ENCODE measurements at regions not wholly inside any gene's neighbourhood (a gene's known extent, or its start where the extent isn't known, plus 50 kb on each side); places are given as distances from the start of the nearest gene placed in this dataset.

DNA sequence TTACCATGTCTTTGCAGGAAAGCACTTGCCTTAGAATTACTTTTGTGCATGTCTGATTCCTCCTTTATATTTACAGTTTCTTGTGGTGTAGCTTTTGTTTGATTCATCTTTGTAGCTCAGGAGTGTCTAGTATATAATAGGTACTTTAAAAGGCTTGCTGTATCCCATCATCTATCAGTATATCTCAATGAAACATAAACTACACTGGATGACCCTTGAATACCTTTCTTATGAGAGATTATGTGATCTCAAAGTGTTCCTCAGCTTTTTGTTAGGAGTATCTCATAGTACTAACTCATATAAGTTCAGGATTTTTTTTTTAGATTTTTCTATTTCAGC, 234.8 kb downstream of the PYDC2 start:
- ATAC-seq = no peak
- Histone ChIP-seq H3K27me3 (ENCODE audit: insufficient read depth in 3 of 3, low read length in 2 of 3) (no peaks in the 10 kb centered on the region), H3K4me3 (no peak overlapping the region), H3K4me1 (no peaks in the 10 kb centered on the region), H3K27ac (no peak overlapping the region), H3K36me3 (ENCODE audit: insufficient read depth in 1 of 2, low read depth in 1 of 2) (no peaks in the 10 kb centered on the region), H3K9me3 (no peaks in the 10 kb centered on the region)
- no peak for DNase-seq
- TF ChIP-seq, protein P1, sequence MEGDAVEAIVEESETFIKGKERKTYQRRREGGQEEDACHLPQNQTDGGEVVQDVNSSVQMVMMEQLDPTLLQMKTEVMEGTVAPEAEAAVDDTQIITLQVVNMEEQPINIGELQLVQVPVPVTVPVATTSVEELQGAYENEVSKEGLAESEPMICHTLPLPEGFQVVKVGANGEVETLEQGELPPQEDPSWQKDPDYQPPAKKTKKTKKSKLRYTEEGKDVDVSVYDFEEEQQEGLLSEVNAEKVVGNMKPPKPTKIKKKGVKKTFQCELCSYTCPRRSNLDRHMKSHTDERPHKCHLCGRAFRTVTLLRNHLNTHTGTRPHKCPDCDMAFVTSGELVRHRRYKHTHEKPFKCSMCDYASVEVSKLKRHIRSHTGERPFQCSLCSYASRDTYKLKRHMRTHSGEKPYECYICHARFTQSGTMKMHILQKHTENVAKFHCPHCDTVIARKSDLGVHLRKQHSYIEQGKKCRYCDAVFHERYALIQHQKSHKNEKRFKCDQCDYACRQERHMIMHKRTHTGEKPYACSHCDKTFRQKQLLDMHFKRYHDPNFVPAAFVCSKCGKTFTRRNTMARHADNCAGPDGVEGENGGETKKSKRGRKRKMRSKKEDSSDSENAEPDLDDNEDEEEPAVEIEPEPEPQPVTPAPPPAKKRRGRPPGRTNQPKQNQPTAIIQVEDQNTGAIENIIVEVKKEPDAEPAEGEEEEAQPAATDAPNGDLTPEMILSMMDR (IDR thresholded peaks at IDR 0.05) = no peak
- intact Hi-C loops (cut with DNase I) = no loop called here

DNA sequence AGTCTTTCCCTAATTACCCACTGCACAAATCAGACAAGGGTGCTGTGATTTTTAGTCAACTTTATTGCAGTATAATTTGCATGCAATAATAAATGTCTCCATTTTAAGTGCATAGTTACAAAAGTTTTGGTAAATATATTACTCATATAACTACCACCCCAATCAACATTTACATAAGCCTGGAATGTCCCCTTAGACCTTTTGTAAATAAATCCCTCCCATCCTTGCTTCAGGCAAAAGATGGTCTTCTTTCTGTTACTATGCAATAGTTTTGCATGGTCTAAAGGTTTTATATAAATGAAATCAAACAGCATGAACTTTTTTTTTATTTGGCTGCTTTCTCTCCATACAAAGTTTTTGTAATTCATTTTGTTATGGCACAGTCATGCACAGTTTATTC, 235.4 kb downstream of the PYDC2 start:
- Histone ChIP-seq H3K9me3 (no peaks in the 10 kb centered on the region), H3K27me3 (ENCODE audit: insufficient read depth in 3 of 3, low read length in 2 of 3) (no peaks in the 10 kb centered on the region), H3K36me3 (ENCODE audit: insufficient read depth in 1 of 2, low read depth in 1 of 2) (no peaks in the 10 kb centered on the region), H3K4me3 (no peak overlapping the region), H3K4me1 (no peaks in the 10 kb centered on the region), H3K27ac (no peak overlapping the region)
- intact Hi-C loops (cut with DNase I) = no loop called here
- DNase-seq (no peak), ATAC-seq (no peak)
- TF ChIP-seq, protein P1 (IDR thresholded peaks at IDR 0.05) = no peak

GRCh38 chr3:191699546-191699945, 238.6 kb downstream of the PYDC2 start:
- no peak overlapping the region for H3K4me3 ChIP-seq
- no peaks in the 10 kb centered on the region for H3K9me3 ChIP-seq
- no peaks in the 10 kb centered on the region for H3K27me3 ChIP-seq (ENCODE audit: insufficient read depth in 3 of 3, low read length in 2 of 3)
- H3K4me1 ChIP-seq = no peaks in the 10 kb centered on the region
- ATAC-seq (no peak), DNase-seq (no peak)
- intact Hi-C loops (cut with DNase I) = no loop called here
- TF ChIP-seq, protein P1 (IDR thresholded peaks at IDR 0.05) = no peak
- H3K36me3 ChIP-seq (ENCODE audit: insufficient read depth in 1 of 2, low read depth in 1 of 2) = no peaks in the 10 kb centered on the region
- WGBS, 3 donors = 60 to 79% (median 77%) methylated on average over 1 of the region's 1 CpG
- H3K27ac ChIP-seq = no peak overlapping the region

DNA sequence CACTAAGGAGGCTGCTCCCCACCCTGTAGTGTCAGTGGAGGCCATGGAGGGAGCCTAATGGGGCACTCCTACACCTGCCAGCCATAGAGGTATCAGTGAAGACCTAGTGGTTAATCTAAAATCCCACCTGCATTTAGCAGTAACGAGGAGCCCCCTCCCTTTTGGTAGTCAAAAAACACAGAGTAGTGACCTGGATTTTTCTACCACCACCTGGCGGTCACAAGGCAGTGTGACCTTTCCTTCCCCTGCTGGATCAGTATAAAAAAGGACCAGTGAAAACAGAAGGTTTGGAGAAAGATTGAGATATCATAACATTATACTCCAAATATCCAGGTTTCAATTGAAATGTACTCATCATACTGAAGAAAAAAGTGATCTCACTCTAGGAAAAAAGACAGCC, 241.2 kb downstream of the PYDC2 start:
- no peaks in the 10 kb centered on the region for H3K4me1 ChIP-seq
- H3K27me3 ChIP-seq (ENCODE audit: insufficient read depth in 3 of 3, low read length in 2 of 3) = no peaks in the 10 kb centered on the region
- no peak overlapping the region for H3K27ac ChIP-seq
- intact Hi-C loops (cut with DNase I) = no loop called here
- no peaks in the 10 kb centered on the region for H3K36me3 ChIP-seq (ENCODE audit: insufficient read depth in 1 of 2, low read depth in 1 of 2)
- H3K9me3 ChIP-seq = no peaks in the 10 kb centered on the region
- 73 to 92% (median 88%) methylated on average over 2 of the region's 2 CpGs for WGBS, 3 donors
- DNase-seq (no peak), ATAC-seq (no peak)
- TF ChIP-seq, protein P1 (IDR thresholded peaks at IDR 0.05) = no peak
- H3K4me3 ChIP-seq = no peak overlapping the region

DNA sequence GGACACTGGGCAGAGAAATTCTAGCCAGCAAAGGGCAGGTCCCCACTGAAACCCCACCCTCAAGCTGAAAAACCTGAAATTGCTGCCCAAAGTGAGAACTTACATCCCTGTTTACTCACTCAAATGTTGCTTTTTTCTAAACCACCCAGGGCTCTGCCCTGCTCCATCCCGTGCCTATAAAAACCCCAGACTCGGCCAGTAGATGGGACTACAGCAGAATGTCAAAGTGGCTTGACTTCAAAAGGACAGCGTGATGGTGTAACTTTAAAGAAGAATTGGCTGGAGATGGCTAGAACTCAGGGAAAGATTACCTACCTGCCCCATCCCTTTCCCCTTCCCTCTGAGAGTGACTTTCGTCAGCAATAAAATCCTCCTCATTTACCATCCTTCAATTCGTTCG, 246.9 kb downstream of the PYDC2 start:
- Histone ChIP-seq H3K4me3 (no peak overlapping the region), H3K9me3 (no peaks in the 10 kb centered on the region), H3K27me3 (ENCODE audit: insufficient read depth in 3 of 3, low read length in 2 of 3) (no peaks in the 10 kb centered on the region), H3K4me1 (no peaks in the 10 kb centered on the region), H3K27ac (no peak overlapping the region), H3K36me3 (ENCODE audit: insufficient read depth in 1 of 2, low read depth in 1 of 2) (no peaks in the 10 kb centered on the region)
- TF ChIP-seq, protein P1 (IDR thresholded peaks at IDR 0.05) = no peak
- DNase-seq (no peak), ATAC-seq (no peak)
- intact Hi-C loops (cut with DNase I) = no loop called here
- WGBS, 3 donors = 72 to 79% (median 74%) methylated on average over 6 of the region's 6 CpGs
